HUES48 (cell line): ENCODE measurements at regions not wholly inside any gene's neighbourhood (a gene's known extent, or its start where the extent isn't known, plus 50 kb on each side); places are given as distances from the start of the nearest gene placed in this dataset.

Source experiments
- H3K27ac ChIP-seq: one replicate; pipeline ENCODE4 v1.7.0; 2013; ENCODE audit warnings: low read depth, low read length, inconsistent platforms
- H3K27me3 ChIP-seq: 2 replicates; pipeline ENCODE4 v1.6.1; 2013; ENCODE audit warnings: mild to moderate bottlenecking, low read length; ENCODE audit not compliant: control insufficient read depth, insufficient read depth
- H3K36me3 ChIP-seq: 2 replicates; pipeline ENCODE4 v1.6.1; 2013; ENCODE audit warnings: low read length; ENCODE audit not compliant: control insufficient read depth, insufficient read depth
- H3K4me1 ChIP-seq: 2 replicates; pipeline ENCODE4 v1.6.1; 2013; ENCODE audit warnings: mild to moderate bottlenecking, low read length; ENCODE audit not compliant: control insufficient read depth, insufficient read depth
- H3K4me3 ChIP-seq: 2 replicates; pipeline ENCODE4 v1.5.1; 2013; ENCODE audit warnings: mild to moderate bottlenecking, low read depth, low read length
- H3K9ac ChIP-seq: 2 replicates; pipeline ENCODE4 v1.6.1; 2013; ENCODE audit warnings: mild to moderate bottlenecking, low read depth, low read length, moderate library complexity
- H3K9me3 ChIP-seq: 2 replicates; pipeline ENCODE4 v1.6.1; 2013; ENCODE audit warnings: low read length; ENCODE audit not compliant: control insufficient read depth, insufficient read depth

DNA sequence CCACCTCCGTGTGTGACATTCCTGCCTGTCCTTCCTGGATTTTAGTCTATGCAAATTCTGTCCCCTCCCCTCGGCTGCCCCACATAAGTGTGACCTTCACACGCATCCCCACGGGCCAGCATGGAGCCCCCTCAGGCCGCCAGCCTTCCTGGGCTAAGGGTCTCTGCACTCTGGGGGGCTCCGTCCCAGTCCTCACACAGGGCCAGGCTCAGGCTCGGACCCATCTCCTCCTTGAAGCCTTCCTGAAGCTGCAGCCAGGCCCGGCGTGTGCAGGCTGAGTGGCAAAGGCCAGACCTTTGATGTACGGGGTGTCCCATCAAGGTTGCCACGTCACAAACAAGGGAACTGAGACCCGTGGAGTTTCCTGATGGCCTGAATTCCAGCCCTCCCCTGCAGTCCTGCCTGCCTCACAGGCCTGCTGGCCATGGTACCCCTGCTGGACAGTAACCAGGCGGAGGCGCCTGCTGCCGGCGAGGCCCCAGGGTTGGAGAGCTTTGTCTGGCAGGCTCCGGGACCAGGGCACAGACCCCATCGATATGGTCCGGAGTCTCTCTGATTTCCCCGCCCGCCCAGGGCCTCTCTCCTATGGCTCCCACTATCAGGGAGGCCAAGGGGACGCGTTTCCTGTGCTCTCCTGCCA lies 791.7 kb downstream of the BRD1 start:
- Histone ChIP-seq H3K4me3 (no peak overlapping the region), H3K27me3 (no peaks in the 10 kb centered on the region), H3K27ac (no peak overlapping the region), H3K9me3 (no peaks in the 10 kb centered on the region), H3K9ac (no peak overlapping the region), H3K36me3 (no peaks in the 10 kb centered on the region), H3K4me1 (no peaks in the 10 kb centered on the region)

GRCh38 chr22:49034836-49035817 lies 792.5 kb downstream of the BRD1 start:
- no peaks in the 10 kb centered on the region for H3K27me3 ChIP-seq
- H3K9me3 ChIP-seq = no peaks in the 10 kb centered on the region
- H3K4me1 ChIP-seq = no peaks in the 10 kb centered on the region
- H3K4me3 ChIP-seq = no peak overlapping the region
- H3K36me3 ChIP-seq = no peaks in the 10 kb centered on the region
- no peak overlapping the region for H3K27ac ChIP-seq
- H3K9ac ChIP-seq = no peak overlapping the region

GRCh38 chr22:49033616-49034015 lies 794.1 kb downstream of the BRD1 start:
- Histone ChIP-seq H3K36me3 (no peaks in the 10 kb centered on the region), H3K27ac (no peak overlapping the region), H3K27me3 (no peaks in the 10 kb centered on the region), H3K4me3 (no peak overlapping the region), H3K4me1 (no peaks in the 10 kb centered on the region), H3K9me3 (no peaks in the 10 kb centered on the region), H3K9ac (no peak overlapping the region)

GRCh38 chr22:49032821-49033220 lies 794.9 kb downstream of the BRD1 start:
- H3K4me1 ChIP-seq = no peaks in the 10 kb centered on the region
- H3K4me3 ChIP-seq = no peak overlapping the region
- no peaks in the 10 kb centered on the region for H3K9me3 ChIP-seq
- H3K27me3 ChIP-seq = no peaks in the 10 kb centered on the region
- H3K27ac ChIP-seq = no peak overlapping the region
- H3K9ac ChIP-seq = no peak overlapping the region
- H3K36me3 ChIP-seq = no peaks in the 10 kb centered on the region

GRCh38 chr22:49031746-49032330 lies 795.8 kb downstream of the BRD1 start:
- no peak overlapping the region for H3K9ac ChIP-seq
- H3K4me1 ChIP-seq = no peaks in the 10 kb centered on the region
- no peaks in the 10 kb centered on the region for H3K36me3 ChIP-seq
- H3K4me3 ChIP-seq = no peak overlapping the region
- no peaks in the 10 kb centered on the region for H3K27me3 ChIP-seq
- H3K27ac ChIP-seq = no peak overlapping the region
- H3K9me3 ChIP-seq = no peaks in the 10 kb centered on the region

GRCh38 chr22:49028111-49028510 lies 799.6 kb downstream of the BRD1 start:
- H3K27ac ChIP-seq = no peak overlapping the region
- no peaks in the 10 kb centered on the region for H3K4me1 ChIP-seq
- H3K9me3 ChIP-seq = no peaks in the 10 kb centered on the region
- H3K36me3 ChIP-seq = no peaks in the 10 kb centered on the region
- no peak overlapping the region for H3K9ac ChIP-seq
- no peak overlapping the region for H3K4me3 ChIP-seq
- H3K27me3 ChIP-seq = no peaks in the 10 kb centered on the region

DNA sequence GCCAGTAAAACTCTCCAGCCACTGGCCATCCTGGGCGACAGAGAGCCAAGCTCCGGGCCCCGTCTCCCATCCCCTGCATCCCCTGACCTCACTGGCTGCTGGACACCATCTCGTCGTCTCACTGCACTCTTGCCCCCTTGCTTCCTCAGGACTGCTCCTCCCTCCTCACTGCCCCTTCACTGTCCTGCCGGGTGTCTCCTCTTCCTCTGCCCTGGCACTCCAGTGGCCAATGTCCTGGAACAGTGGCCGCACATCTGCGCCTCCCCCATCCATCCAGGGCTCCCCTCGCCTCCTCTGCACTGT lies 800.4 kb downstream of the BRD1 start:
- Histone ChIP-seq H3K4me1 (no peaks in the 10 kb centered on the region), H3K9me3 (no peaks in the 10 kb centered on the region), H3K9ac (no peak overlapping the region), H3K4me3 (no peak overlapping the region), H3K36me3 (no peaks in the 10 kb centered on the region), H3K27me3 (no peaks in the 10 kb centered on the region), H3K27ac (no peak overlapping the region)

- no peaks in the 10 kb centered on the region for H3K27me3 ChIP-seq
- H3K4me3 ChIP-seq = no peak overlapping the region
- no peak overlapping the region for H3K9ac ChIP-seq
- no peak overlapping the region for H3K27ac ChIP-seq
- no peaks in the 10 kb centered on the region for H3K9me3 ChIP-seq
- no peaks in the 10 kb centered on the region for H3K4me1 ChIP-seq
- H3K36me3 ChIP-seq = no peaks in the 10 kb centered on the region
Observed at GRCh38 chr22:49026494-49027367, 800.9 kb downstream of the BRD1 start.

GRCh38 chr22:49025791-49026493 lies 801.7 kb downstream of the BRD1 start:
- Histone ChIP-seq H3K4me3 (no peak overlapping the region), H3K9me3 (no peaks in the 10 kb centered on the region), H3K27me3 (no peaks in the 10 kb centered on the region), H3K9ac (no peak overlapping the region), H3K36me3 (no peaks in the 10 kb centered on the region), H3K4me1 (no peaks in the 10 kb centered on the region), H3K27ac (no peak overlapping the region)

DNA sequence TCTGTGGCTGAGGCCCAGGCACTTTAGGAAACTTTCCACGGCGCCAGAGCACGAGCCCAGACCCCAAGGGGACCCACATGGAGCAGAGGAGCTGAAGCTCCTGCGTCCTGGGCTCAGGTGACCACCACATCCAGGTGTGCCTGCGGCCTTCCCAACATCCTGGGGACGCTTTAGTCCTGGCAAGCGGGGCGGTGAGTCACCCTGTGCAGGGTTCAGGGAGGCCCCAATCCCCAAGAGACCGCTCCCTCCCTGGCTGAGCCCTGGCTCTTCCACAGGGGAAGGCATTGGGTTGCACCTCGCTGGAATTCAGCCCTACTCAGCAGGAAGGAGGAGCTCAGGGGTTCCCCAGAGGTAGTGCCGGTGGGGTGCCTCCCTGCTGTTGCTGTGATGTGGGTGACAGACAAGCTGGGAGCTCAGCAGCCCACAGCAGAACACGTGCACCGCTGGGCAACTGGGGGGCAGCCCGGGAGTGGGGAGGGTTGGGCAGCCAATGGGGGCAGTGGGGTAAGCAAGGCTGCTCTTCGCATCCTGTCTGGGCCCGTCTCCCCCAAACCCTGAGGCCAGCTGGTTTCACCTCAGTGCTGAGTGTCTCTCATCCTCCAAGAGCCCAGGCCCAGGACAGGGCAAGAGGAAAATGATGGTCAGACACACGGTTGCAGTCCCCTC lies 802.8 kb downstream of the BRD1 start:
- Histone ChIP-seq H3K4me3 (no peak overlapping the region), H3K9me3 (no peaks in the 10 kb centered on the region), H3K9ac (no peak overlapping the region)

More for the DNA sequence above, 802.8 kb downstream of the BRD1 start:
- Histone ChIP-seq H3K36me3 (no peaks in the 10 kb centered on the region), H3K27me3 (no peaks in the 10 kb centered on the region), H3K4me1 (no peaks in the 10 kb centered on the region), H3K27ac (no peak overlapping the region)
